Upper lobe of left lung (tissue), 4 donors: ENCODE measurements at regions not wholly inside any gene's neighbourhood (a gene's known extent, or its start where the extent isn't known, plus 50 kb on each side); places are given as distances from the start of the nearest gene placed in this dataset.

Source experiments
- CTCF ChIP-seq, 6 experiments: fragments of 450-650 bp in 4 of 6; fragments of 200-600 bp in 2 of 6; sonication (generic) in 2 of 6; IDR thresholded peaks; one replicate each; pipeline ENCODE4 v1.5.1; 2016 to 2019; ENCODE audit warnings: antibody characterized with exemption in 6 of 6
- EP300 ChIP-seq, 4 donors: sonication (generic); formaldehyde crosslinking; IDR thresholded peaks; one replicate each; pipeline ENCODE4 v1.5.1; 2017; ENCODE audit warnings: antibody characterized with exemption in 4 of 4, control low read depth in 2 of 4
- POLR2A ChIP-seq, 4 donors: fragments of 450-650 bp; IDR thresholded peaks; one replicate each; pipeline ENCODE4 v1.5.1; 2016 to 2017; ENCODE audit warnings: antibody characterized with exemption in 4 of 4, mild to moderate bottlenecking in 2 of 4
- POLR2AphosphoS5 ChIP-seq, 2 donors: sonication (generic); formaldehyde crosslinking; IDR thresholded peaks; one replicate each; pipeline ENCODE4 v1.5.1; 2017; ENCODE audit warnings: antibody characterized with exemption in 2 of 2

GRCh38 chr13:32887617-32888016 lies 128.6 kb upstream of the KL start:
- TF ChIP-seq POLR2A (IDR thresholded peaks at IDR 0.05) (no peak), CTCF (IDR thresholded peaks at IDR 0.05) (no peak), EP300 (IDR thresholded peaks at IDR 0.05) (no peak), POLR2AphosphoS5 (IDR thresholded peaks at IDR 0.05) (no peak)
